Neural cell (in vitro differentiated cells): ENCODE measurements at regions not wholly inside any gene's neighbourhood (a gene's known extent, or its start where the extent isn't known, plus 50 kb on each side); places are given as distances from the start of the nearest gene placed in this dataset.

Source experiments
- H2AFZ ChIP-seq: fragments of 200-600, 300-800 bp; sonication (generic), shearing (Covaris generic); 2 replicates; pipeline ENCODE4 v1.6.0; 2014; ENCODE audit warnings: low read depth, mild to moderate bottlenecking, antibody characterized with exemption, low read length, moderate library complexity
- H3F3A ChIP-seq: fragments of 200-600 bp; shearing (Covaris generic); 2 replicates; pipeline ENCODE4 v1.6.1; 2016; ENCODE audit warnings: mild to moderate bottlenecking, moderate library complexity, mixed read lengths, antibody characterized with exemption, low read length; ENCODE audit not compliant: insufficient read depth, poor library complexity, severe bottlenecking
- H3K27ac ChIP-seq: fragments of 200-600, 300-800 bp; sonication (generic), shearing (Covaris generic); 2 replicates; pipeline ENCODE4 v1.5.1; 2014; ENCODE audit warnings: mild to moderate bottlenecking, low read length, moderate library complexity
- H3K27me3 ChIP-seq: fragments of 300-800, 200-600 bp; sonication (generic), shearing (Covaris generic); 2 replicates; pipeline ENCODE4 v1.6.0; 2014; ENCODE audit warnings: mild to moderate bottlenecking, low read depth, low read length, moderate library complexity; ENCODE audit not compliant: insufficient read depth
- H3K36me3 ChIP-seq: fragments of 300-800, 200-600 bp; sonication (generic), shearing (Covaris generic); 2 replicates; pipeline ENCODE4 v1.5.1; 2014; ENCODE audit warnings: mild to moderate bottlenecking, antibody characterized with exemption, low read length, moderate library complexity; ENCODE audit not compliant: insufficient read depth
- H3K4me2 ChIP-seq: fragments of 300-800, 200-600 bp; sonication (generic), shearing (Covaris generic); 2 replicates; pipeline ENCODE4 v1.6.0; 2014; ENCODE audit warnings: mild to moderate bottlenecking, low read length
- H3K4me3 ChIP-seq: fragments of 300-800, 200-600 bp; sonication (generic), shearing (Covaris generic); 2 replicates; pipeline ENCODE4 v1.5.1; 2014; ENCODE audit warnings: mild to moderate bottlenecking, low read length, moderate library complexity
- H3K79me2 ChIP-seq: fragments of 200-600 bp; shearing (Covaris generic); replicated peaks from 2 replicates; pipeline ENCODE4 v1.6.0; 2014; ENCODE audit warnings: mild to moderate bottlenecking, low read length, moderate library complexity; ENCODE audit not compliant: insufficient read depth
- H3K9ac ChIP-seq: fragments of 300-800, 200-600 bp; sonication (generic), shearing (Covaris generic); 2 replicates; pipeline ENCODE4 v1.6.1; 2016; ENCODE audit warnings: mild to moderate bottlenecking, low read length, mixed read lengths
- H3K9me2 ChIP-seq: fragments of 200-600 bp; shearing (Covaris generic); 2 replicates; pipeline ENCODE4 v1.6.1; 2016; ENCODE audit warnings: mild to moderate bottlenecking, low read length, mixed read lengths; ENCODE audit not compliant: insufficient read depth
- H3K9me3 ChIP-seq: fragments of 200-600, 300-800 bp; sonication (generic), shearing (Covaris generic); 2 replicates; pipeline ENCODE4 v1.6.1; 2016; ENCODE audit warnings: mild to moderate bottlenecking, mixed run types, low read length, moderate library complexity, mixed read lengths
- H4K20me1 ChIP-seq: fragments of 200-600 bp; shearing (Covaris generic); 2 replicates; pipeline ENCODE4 v1.6.1; 2016; ENCODE audit warnings: mild to moderate bottlenecking, mixed run types; ENCODE audit not compliant: insufficient read depth
- CTCF ChIP-seq: fragments of 450-650 bp; IDR thresholded peaks from 2 replicates; pipeline ENCODE4 v1.5.1; 2014; ENCODE audit warnings: antibody characterized with exemption, mild to moderate bottlenecking, moderate library complexity; ENCODE audit not compliant: poor library complexity, severe bottlenecking
- EP300 ChIP-seq: fragments of 450-650 bp; conservative IDR thresholded peaks from 2 replicates; pipeline ENCODE4 v1.6.1; 2014; ENCODE audit warnings: antibody characterized with exemption, mild to moderate bottlenecking, moderate library complexity; ENCODE audit not compliant: poor library complexity, severe bottlenecking
- EZH2 ChIP-seq: fragments of 200-600, 300-800 bp; shearing (Covaris generic), sonication (generic); IDR thresholded peaks from 2 replicates; pipeline ENCODE4 v1.6.1; 2014; ENCODE audit warnings: antibody characterized with exemption, low read length, borderline replicate concordance, mild to moderate bottlenecking; ENCODE audit not compliant: insufficient read depth, poor library complexity, severe bottlenecking
- MXI1 ChIP-seq: fragments of 450-650 bp; conservative IDR thresholded peaks from 2 replicates; pipeline ENCODE4 v1.6.1; 2014; ENCODE audit warnings: antibody characterized with exemption, mild to moderate bottlenecking; ENCODE audit not compliant: poor library complexity, severe bottlenecking
- POLR2AphosphoS5 ChIP-seq: IDR thresholded peaks from 2 replicates; pipeline ENCODE4 v1.6.1; 2012
- RAD21 ChIP-seq: fragments of 450-650 bp; conservative IDR thresholded peaks from 2 replicates; pipeline ENCODE4 v1.6.1; 2014; ENCODE audit warnings: antibody characterized with exemption, mild to moderate bottlenecking, moderate library complexity
- REST ChIP-seq: IDR thresholded peaks from 2 replicates; pipeline ENCODE4 v1.6.1; 2012; ENCODE audit warnings: borderline replicate concordance
- SMC3 ChIP-seq: fragments of 450-650 bp; conservative IDR thresholded peaks from 2 replicates; pipeline ENCODE4 v1.6.1; 2014; ENCODE audit warnings: antibody characterized with exemption, mild to moderate bottlenecking, moderate library complexity; ENCODE audit not compliant: poor library complexity
- TAF1 ChIP-seq: IDR thresholded peaks from 2 replicates; pipeline ENCODE4 v1.6.1; 2012; ENCODE audit warnings: low read depth

- no peaks in the 10 kb centered on the region for H4K20me1 ChIP-seq
- no peak overlapping the region for H3K4me3 ChIP-seq
- no peak overlapping the region for H3K27ac ChIP-seq
- no peak overlapping the region for H3K4me2 ChIP-seq
- TF ChIP-seq MXI1, result no peak
- TF ChIP-seq POLR2AphosphoS5, result no peak
- no peak for TF ChIP-seq CTCF
- no peak for TF ChIP-seq EZH2
- TF ChIP-seq EP300, result no peak
- TF ChIP-seq RAD21, result no peak
- TF ChIP-seq TAF1, result no peak
- no peak for TF ChIP-seq REST
- no peak for TF ChIP-seq SMC3
- no peaks in the 10 kb centered on the region for H3K36me3 ChIP-seq
- no peak overlapping the region for H2AFZ ChIP-seq
- no peaks in the 10 kb centered on the region for H3K27me3 ChIP-seq
- no peaks in the 10 kb centered on the region for H3F3A ChIP-seq
- no peaks in the 10 kb centered on the region for H3K9me2 ChIP-seq
- H3K79me2 ChIP-seq, result no peaks in the 10 kb centered on the region
- H3K9me3 ChIP-seq, result peaks cover 4% of the 10 kb centered on the region
- H3K9ac ChIP-seq, result no peak overlapping the region
Observed at GRCh38 chr2:120534457-120534856, 188.5 kb downstream of the INHBB start.

GRCh38 chr2:120535081-120535480, 189.1 kb downstream of the INHBB start:
- Histone ChIP-seq H3K9me3 (peaks cover 4% of the 10 kb centered on the region), H3K36me3 (no peaks in the 10 kb centered on the region), H3K79me2 (no peaks in the 10 kb centered on the region), H2AFZ (no peak overlapping the region), H3F3A (no peaks in the 10 kb centered on the region), H3K4me3 (no peak overlapping the region), H4K20me1 (no peaks in the 10 kb centered on the region), H3K4me2 (no peak overlapping the region), H3K27ac (no peak overlapping the region), H3K27me3 (no peaks in the 10 kb centered on the region), H3K9me2 (no peaks in the 10 kb centered on the region), H3K9ac (no peak overlapping the region)
- TF ChIP-seq POLR2AphosphoS5 (no peak), REST (no peak), CTCF (no peak), MXI1 (no peak), SMC3 (no peak), EP300 (no peak), EZH2 (no peak), RAD21 (no peak), TAF1 (no peak)
